GM08714 (cell line): ENCODE measurements at regions not wholly inside any gene's neighbourhood (a gene's known extent, or its start where the extent isn't known, plus 50 kb on each side); places are given as distances from the start of the nearest gene placed in this dataset.
"Not testable (repeated sequence)": the region's sequence is repeated elsewhere in the genome, so short reads cannot be mapped to it uniquely, and the experiment has no call there.

ENCODE experiments used
- H3K4me3 ChIP-seq: fragments of 200-500 bp; sonication (Bioruptor generic); 2 replicates; pipeline ENCODE4 v1.5.1; 2014; ENCODE audit warnings: mild to moderate bottlenecking, low read length, inconsistent platforms
- ZNF274 ChIP-seq: IDR thresholded peaks from 2 replicates; pipeline ENCODE4 v1.6.1; 2012; ENCODE audit warnings: mild to moderate bottlenecking, low read depth, low read length

GRCh38 chr10:45199205-45199740 lies 116.1 kb downstream of the OR13A1 start:
- H3K4me3 ChIP-seq = no peak overlapping the region
- no peak for TF ChIP-seq ZNF274

DNA sequence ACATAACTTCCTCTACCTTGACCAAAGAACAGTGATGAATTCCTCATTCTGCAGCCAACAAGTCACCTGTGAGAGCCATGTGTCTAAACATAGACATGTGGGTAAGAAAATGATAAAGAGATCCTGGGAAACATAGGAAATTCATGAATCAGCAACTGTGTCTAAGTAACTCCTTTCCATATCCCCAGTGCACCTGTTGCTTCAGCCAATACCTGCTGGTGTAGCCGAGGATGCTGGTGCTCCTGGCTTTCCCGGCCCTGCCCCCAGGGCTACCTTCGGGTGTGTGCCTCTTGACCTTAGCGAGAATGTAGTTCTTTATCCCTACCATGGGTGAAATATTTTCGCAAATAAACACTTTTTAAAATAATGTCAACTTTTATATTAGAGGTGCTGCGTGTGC lies 114.1 kb downstream of the OR13A1 start:
- H3K4me3 ChIP-seq = no peak overlapping the region
- TF ChIP-seq ZNF274 = no peak

- no peak for TF ChIP-seq ZNF274
- no peak overlapping the region for H3K4me3 ChIP-seq
Observed at GRCh38 chr10:45202242-45202641, 113.2 kb downstream of the OR13A1 start.

GRCh38 chr10:45204954-45205775 lies 110.2 kb downstream of the OR13A1 start:
- TF ChIP-seq ZNF274 = no peak
- H3K4me3 ChIP-seq = no peak overlapping the region

- no peak overlapping the region for H3K4me3 ChIP-seq
- TF ChIP-seq ZNF274 = no peak
Observed at GRCh38 chr10:45209888-45210287, 105.5 kb downstream of the OR13A1 start.

DNA sequence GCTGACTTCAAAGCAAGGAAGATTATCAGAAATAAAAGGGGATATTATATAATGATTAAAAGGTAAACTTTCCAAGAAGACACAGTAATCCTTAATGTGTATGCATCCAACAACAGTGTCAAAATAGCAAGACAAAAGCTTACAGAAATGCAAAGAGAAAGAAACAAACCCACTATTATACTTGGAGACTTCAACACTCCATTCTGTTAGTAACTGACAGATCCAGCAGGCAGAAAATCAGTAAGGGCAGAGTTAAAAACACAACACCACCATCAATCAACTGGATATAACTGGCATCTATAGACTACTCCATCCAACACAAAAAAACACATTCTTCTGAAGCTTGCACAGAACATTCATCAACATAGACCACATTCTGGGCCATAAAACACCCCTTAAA lies 103.8 kb downstream of the OR13A1 start:
- no peak for TF ChIP-seq ZNF274
- H3K4me3 ChIP-seq = no peak overlapping the region

DNA sequence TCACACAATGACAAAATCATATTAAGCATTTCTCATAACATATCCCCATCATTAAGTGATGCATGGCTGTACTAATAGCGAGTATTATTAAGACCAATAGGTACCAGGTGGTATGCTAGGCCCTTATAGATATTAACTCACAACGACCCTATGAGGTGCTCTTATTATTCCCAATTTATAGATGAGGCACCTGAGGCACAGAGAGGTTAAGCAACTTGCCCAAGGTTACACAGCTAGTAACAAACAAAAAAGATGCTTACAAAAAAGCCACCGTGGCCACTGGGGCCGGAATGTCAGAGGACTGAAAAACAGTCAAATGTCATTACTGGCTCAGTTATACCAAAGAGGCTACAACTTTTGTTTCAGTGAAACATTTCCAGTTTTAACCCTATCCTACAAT lies 96.0 kb downstream of the OR13A1 start:
- no peak for TF ChIP-seq ZNF274
- no peak overlapping the region for H3K4me3 ChIP-seq

- TF ChIP-seq ZNF274 = no peak
- no peak overlapping the region for H3K4me3 ChIP-seq
Observed at GRCh38 chr10:45220931-45221330, 94.5 kb downstream of the OR13A1 start.

DNA sequence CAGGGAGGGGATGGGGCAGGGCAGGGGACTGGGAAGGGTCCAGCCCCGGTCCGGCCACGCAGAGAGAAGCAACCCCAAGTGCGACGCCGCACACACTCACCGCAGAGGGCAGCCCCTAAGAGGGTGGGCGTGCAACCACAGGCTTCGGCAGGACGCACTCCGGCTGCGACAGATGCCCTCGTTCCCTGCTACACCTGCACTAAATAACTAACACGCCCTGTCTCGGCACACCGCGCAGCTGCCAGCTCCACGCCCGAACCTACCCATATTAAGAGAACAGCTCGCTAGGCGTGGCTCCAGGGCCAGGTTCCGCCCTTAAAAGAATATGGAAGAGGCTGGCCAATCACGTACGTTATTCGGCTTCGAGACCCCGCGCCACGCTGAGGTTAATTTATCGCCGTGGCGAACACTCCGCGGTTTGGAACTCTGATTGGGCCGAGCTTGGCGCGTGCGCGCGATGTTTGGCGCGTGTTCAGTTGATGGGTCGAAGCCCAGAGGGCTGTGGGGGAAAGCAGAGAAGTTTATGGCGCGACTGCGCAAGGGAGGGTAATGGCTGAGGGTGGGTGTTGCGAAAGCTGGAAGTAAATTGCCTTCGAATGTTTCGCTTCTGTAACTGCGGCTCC lies 91.1 kb downstream of the OR13A1 start:
- no peak for TF ChIP-seq ZNF274
- no peak overlapping the region for H3K4me3 ChIP-seq

DNA sequence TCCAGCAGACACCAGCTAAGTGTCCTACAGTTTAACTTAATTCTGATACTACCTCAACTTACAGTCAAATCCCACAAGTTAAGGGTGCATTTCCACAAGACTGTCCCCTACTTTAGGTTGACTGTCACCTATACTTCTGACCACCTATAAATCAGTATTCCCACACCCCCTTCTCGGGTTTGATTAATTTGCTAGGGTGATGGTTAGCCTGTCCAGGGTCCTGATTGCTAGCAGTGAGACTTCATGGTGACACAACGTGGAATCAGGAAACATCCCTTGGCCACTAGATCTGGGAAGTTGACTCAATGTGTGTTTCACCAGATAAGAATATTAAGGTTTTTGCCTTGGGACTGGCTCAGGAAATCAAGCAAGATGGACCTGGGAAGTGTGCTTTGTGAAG lies 88.4 kb downstream of the OR13A1 start:
- no peak overlapping the region for H3K4me3 ChIP-seq
- TF ChIP-seq ZNF274 = no peak

DNA sequence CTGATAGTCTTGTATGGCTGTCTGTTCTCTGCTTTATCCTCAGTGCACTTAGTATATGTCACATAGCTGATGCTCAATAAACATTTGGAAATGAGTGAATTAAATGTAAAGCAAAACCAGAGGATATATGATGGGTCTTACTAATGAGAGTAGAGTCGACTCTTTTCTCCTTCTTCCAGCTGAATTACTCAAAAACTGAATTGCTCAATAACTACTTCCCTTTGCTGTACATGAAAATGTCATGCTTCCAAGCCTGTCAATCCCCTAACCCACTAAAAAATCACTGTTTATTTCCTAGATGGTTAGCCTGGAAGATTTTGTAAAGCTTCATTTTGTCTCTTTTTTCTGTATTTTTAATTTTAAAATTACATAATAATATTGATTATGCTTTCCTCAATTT lies 88.0 kb downstream of the OR13A1 start:
- no peak overlapping the region for H3K4me3 ChIP-seq
- no peak for TF ChIP-seq ZNF274

GRCh38 chr10:45229823-45230222 lies 85.6 kb downstream of the OR13A1 start:
- no peak overlapping the region for H3K4me3 ChIP-seq
- TF ChIP-seq ZNF274 = no peak

- H3K4me3 ChIP-seq = not testable (repeated sequence)
Observed at GRCh38 chr10:45235260-45235769, 80.1 kb downstream of the OR13A1 start.

- TF ChIP-seq ZNF274 = no peak
- no peak overlapping the region for H3K4me3 ChIP-seq
Observed at GRCh38 chr10:45235798-45236220, 79.6 kb downstream of the OR13A1 start.

DNA sequence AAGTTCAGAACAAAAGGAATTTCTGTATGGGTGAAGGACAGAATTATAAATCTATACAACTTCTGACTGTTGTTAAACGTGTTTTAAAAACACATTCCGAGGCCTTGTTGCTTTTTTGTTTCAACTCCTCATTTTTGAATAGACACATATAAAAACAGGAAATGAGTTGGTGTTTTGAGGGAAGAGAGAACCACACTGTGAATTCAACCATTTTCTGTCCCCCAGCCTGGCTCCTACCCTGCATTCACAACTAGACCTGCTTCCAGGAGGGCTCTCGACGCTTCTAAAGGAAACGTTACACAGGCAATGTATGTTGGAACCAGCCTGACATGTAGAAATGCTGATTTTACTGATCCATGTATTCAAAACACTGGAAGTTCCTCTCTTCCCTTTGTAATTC lies 76.5 kb downstream of the OR13A1 start:
- TF ChIP-seq ZNF274 = no peak
- H3K4me3 ChIP-seq = no peak overlapping the region

DNA sequence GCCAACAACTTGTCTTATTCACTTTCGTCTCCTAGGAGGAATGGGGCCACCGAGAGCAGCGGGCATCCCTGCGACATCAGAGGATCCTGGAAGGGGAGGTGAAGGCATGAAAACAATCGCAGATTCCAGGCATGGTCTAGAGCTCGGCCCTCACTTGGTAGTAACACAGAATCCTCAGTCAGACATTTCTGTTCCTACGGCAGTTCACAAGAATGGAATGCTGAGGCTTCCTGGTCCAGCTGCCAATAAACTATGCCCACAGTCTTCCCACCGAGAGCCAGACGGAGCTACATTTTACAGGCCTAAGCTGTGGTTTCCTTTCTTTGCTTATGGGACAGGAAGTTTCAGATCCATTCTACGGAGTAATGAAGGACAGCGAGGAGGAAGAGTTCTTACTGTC lies 75.8 kb downstream of the OR13A1 start:
- no peak overlapping the region for H3K4me3 ChIP-seq
- no peak for TF ChIP-seq ZNF274
